HFFc6 (cell line): ENCODE measurements at regions not wholly inside any gene's neighbourhood (a gene's known extent, or its start where the extent isn't known, plus 50 kb on each side); places are given as distances from the start of the nearest gene placed in this dataset.

Experiments used
- DNase-seq: peaks from one replicate; pipeline ENCODE4 v3.0.0-alpha.2; 2018
- H3K27ac Mint-ChIP-seq: 2 replicates; pipeline ENCODE4 v1.8.0; 2020; ENCODE audit warnings: mild to moderate bottlenecking, mixed read lengths
- H3K27me3 Mint-ChIP-seq: 2 replicates; pipeline ENCODE4 v1.8.0; 2021; ENCODE audit warnings: mild to moderate bottlenecking, moderate library complexity, mixed read lengths; ENCODE audit not compliant: insufficient read depth
- H3K36me3 Mint-ChIP-seq: 2 replicates; pipeline ENCODE4 v1.8.0; 2021; ENCODE audit warnings: low read depth, mixed read lengths
- H3K4me1 Mint-ChIP-seq: 2 replicates; pipeline ENCODE4 v1.8.0; 2020; ENCODE audit warnings: low read depth, mixed read lengths
- H3K4me3 Mint-ChIP-seq: 2 replicates; pipeline ENCODE4 v1.8.0; 2020; ENCODE audit warnings: mild to moderate bottlenecking, moderate library complexity, mixed read lengths
- H3K9me3 Mint-ChIP-seq: 2 replicates; pipeline ENCODE4 v1.8.0; 2020; ENCODE audit warnings: mild to moderate bottlenecking, mixed read lengths
- CTCF ChIP-seq: fragments of 200-600 bp; sonication (generic); IDR thresholded peaks from 2 replicates; pipeline ENCODE4 v1.5.0; 2021; ENCODE audit warnings: antibody characterized with exemption, mild to moderate bottlenecking

- no peak for DNase-seq
- Mint-ChIP-seq H3K9me3 (peaks cover 24% of the 10 kb centered on the region; the same call in 1 of the 2 replicates), H3K27me3 (no peaks in the 10 kb centered on the region), H3K4me3 (no peak overlapping the region), H3K4me1 (no peaks in the 10 kb centered on the region), H3K27ac (no peak overlapping the region), H3K36me3 (no peaks in the 10 kb centered on the region)
- no peak for TF ChIP-seq CTCF
These were observed 296.6 kb downstream of the ZNF621 start for GRCh38 chr3:40821315-40821714.

GRCh38 chr3:40827226-40827625 lies 302.5 kb downstream of the ZNF621 start:
- Mint-ChIP-seq H3K27ac (no peak overlapping the region), H3K4me1 (no peaks in the 10 kb centered on the region)
- TF ChIP-seq CTCF: no peak

GRCh38 chr3:40827942-40828688 lies 303.4 kb downstream of the ZNF621 start:
- H3K27me3 Mint-ChIP-seq: no peaks in the 10 kb centered on the region; the same call in 1 of the 2 replicates
- DNase-seq: no peak
- H3K36me3 Mint-ChIP-seq: peaks cover 4% of the 10 kb centered on the region; the same call in 1 of the 2 replicates
- no peak overlapping the region for H3K27ac Mint-ChIP-seq
- H3K4me3 Mint-ChIP-seq: no peak overlapping the region
- H3K9me3 Mint-ChIP-seq: peaks cover 45% of the 10 kb centered on the region
- no peak for TF ChIP-seq CTCF
- no peaks in the 10 kb centered on the region for H3K4me1 Mint-ChIP-seq

More at GRCh38 chr3:40827226-40827625, 302.5 kb downstream of the ZNF621 start:
- no peak for DNase-seq
- H3K36me3 Mint-ChIP-seq: peaks cover 4% of the 10 kb centered on the region; the same call in 1 of the 2 replicates
- no peaks in the 10 kb centered on the region; the same call in 1 of the 2 replicates for H3K27me3 Mint-ChIP-seq
- H3K4me3 Mint-ChIP-seq: no peak overlapping the region
- H3K9me3 Mint-ChIP-seq: peaks cover 50% of the 10 kb centered on the region

GRCh38 chr3:40828741-40829415 lies 304.1 kb downstream of the ZNF621 start:
- no peaks in the 10 kb centered on the region; the same call in 1 of the 2 replicates for H3K27me3 Mint-ChIP-seq
- H3K4me1 Mint-ChIP-seq: no peaks in the 10 kb centered on the region
- H3K9me3 Mint-ChIP-seq: peaks cover 44% of the 10 kb centered on the region
- peaks cover 4% of the 10 kb centered on the region; the same call in 1 of the 2 replicates for H3K36me3 Mint-ChIP-seq
- H3K4me3 Mint-ChIP-seq: no peak overlapping the region
- no peak for DNase-seq
- TF ChIP-seq CTCF: no peak
- no peak overlapping the region for H3K27ac Mint-ChIP-seq

GRCh38 chr3:40829876-40830275 lies 305.1 kb downstream of the ZNF621 start:
- Mint-ChIP-seq H3K27ac (no peak overlapping the region), H3K27me3 (no peaks in the 10 kb centered on the region; the same call in 1 of the 2 replicates), H3K4me1 (no peaks in the 10 kb centered on the region), H3K36me3 (peaks cover 4% of the 10 kb centered on the region; the same call in 1 of the 2 replicates), H3K4me3 (no peak overlapping the region), H3K9me3 (peaks cover 51% of the 10 kb centered on the region)
- DNase-seq: no peak
- TF ChIP-seq CTCF: no peak
